ENCODE measurements at regions not wholly inside any gene's neighbourhood (a gene's known extent, or its start where the extent isn't known, plus 50 kb on each side); places are given as distances from the start of the nearest gene placed in this dataset.

DNA sequence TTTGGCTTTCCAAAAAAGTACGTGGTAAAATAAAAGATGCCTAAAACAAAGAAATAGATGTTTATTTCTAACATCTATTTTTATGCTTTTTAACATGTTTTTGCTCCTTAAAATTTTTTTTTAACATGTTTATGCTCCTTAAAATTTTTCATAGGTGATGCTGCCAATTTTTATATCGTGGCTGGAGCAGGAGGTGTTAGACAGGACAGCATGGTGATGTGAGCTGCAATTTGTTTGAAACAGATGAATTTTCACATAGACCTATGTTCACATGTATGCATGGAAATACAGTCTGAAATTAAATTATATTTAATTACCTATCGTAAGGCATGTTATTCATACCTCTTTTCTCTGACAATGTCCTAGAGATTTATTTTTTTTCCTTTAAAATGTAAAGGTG is 784.8 kb downstream of the EPHA7 start:
- WGBS = 45% methylated on average over 3 of the region's 3 CpGs

More for the DNA sequence above, 784.8 kb downstream of the EPHA7 start:
- Histone ChIP-seq H3K27ac (ENCODE audit: low read depth in 1 of 2, low read length in 2 of 2) (no peak overlapping the region), H3K9me3 (ENCODE audit: control insufficient read depth in 4 of 4, low read length in 3 of 4) (no peaks in the 10 kb centered on the region), H3K27me3 (ENCODE audit: control insufficient read depth in 4 of 4, insufficient read depth in 4 of 4, low read length in 3 of 4) (no peaks in the 10 kb centered on the region), H3K9ac (ENCODE audit: low read depth in 1 of 2, low read length in 2 of 2) (no peak overlapping the region), H3K36me3 (ENCODE audit: control insufficient read depth in 4 of 4, insufficient read depth in 3 of 4, low read depth in 1 of 4, low read length in 3 of 4) (no peaks in the 10 kb centered on the region), H3K4me1 (ENCODE audit: control insufficient read depth in 4 of 4, insufficient read depth in 4 of 4, low read length in 3 of 4) (no peaks in the 10 kb centered on the region), H3K4me3 (ENCODE audit: low read depth in 1 of 3, low read length in 3 of 3) (no peak overlapping the region)
- no peak for DNase-seq (ENCODE audit: low spot score)
- TF ChIP-seq FOXA1 (IDR thresholded peaks at IDR 0.05) (no peak), HNF4A (conservative IDR thresholded peaks at IDR 0.05) (no peak), SP1 (IDR thresholded peaks at IDR 0.05) (no peak), RXRA (IDR thresholded peaks at IDR 0.05) (no peak), RAD21 (IDR thresholded peaks at IDR 0.05) (no peak), MAX (IDR thresholded peaks at IDR 0.05) (no peak), CTCF (IDR thresholded peaks at IDR 0.05; ENCODE audit: low read depth, low read length, missing input control) (no peak), EGR1 (IDR thresholded peaks at IDR 0.05; ENCODE audit: low read depth in 2 of 2) (no peak), FOXA2 (IDR thresholded peaks at IDR 0.05) (no peak), HNF4G (IDR thresholded peaks at IDR 0.05) (no peak), JUND (IDR thresholded peaks at IDR 0.05) (no peak), GABPA (IDR thresholded peaks at IDR 0.05 in 1 of 2, conservative IDR thresholded peaks at IDR 0.05 in 1 of 2) (no peak), NR2F2 (IDR thresholded peaks at IDR 0.05) (no peak), ATF3 (IDR thresholded peaks at IDR 0.05) (no peak), TAF1 (conservative IDR thresholded peaks at IDR 0.05) (no peak)
- TF ChIP-seq, protein P1, sequence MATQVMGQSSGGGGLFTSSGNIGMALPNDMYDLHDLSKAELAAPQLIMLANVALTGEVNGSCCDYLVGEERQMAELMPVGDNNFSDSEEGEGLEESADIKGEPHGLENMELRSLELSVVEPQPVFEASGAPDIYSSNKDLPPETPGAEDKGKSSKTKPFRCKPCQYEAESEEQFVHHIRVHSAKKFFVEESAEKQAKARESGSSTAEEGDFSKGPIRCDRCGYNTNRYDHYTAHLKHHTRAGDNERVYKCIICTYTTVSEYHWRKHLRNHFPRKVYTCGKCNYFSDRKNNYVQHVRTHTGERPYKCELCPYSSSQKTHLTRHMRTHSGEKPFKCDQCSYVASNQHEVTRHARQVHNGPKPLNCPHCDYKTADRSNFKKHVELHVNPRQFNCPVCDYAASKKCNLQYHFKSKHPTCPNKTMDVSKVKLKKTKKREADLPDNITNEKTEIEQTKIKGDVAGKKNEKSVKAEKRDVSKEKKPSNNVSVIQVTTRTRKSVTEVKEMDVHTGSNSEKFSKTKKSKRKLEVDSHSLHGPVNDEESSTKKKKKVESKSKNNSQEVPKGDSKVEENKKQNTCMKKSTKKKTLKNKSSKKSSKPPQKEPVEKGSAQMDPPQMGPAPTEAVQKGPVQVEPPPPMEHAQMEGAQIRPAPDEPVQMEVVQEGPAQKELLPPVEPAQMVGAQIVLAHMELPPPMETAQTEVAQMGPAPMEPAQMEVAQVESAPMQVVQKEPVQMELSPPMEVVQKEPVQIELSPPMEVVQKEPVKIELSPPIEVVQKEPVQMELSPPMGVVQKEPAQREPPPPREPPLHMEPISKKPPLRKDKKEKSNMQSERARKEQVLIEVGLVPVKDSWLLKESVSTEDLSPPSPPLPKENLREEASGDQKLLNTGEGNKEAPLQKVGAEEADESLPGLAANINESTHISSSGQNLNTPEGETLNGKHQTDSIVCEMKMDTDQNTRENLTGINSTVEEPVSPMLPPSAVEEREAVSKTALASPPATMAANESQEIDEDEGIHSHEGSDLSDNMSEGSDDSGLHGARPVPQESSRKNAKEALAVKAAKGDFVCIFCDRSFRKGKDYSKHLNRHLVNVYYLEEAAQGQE (IDR thresholded peaks at IDR 0.05) = no peak
- TF ChIP-seq, protein P2, sequence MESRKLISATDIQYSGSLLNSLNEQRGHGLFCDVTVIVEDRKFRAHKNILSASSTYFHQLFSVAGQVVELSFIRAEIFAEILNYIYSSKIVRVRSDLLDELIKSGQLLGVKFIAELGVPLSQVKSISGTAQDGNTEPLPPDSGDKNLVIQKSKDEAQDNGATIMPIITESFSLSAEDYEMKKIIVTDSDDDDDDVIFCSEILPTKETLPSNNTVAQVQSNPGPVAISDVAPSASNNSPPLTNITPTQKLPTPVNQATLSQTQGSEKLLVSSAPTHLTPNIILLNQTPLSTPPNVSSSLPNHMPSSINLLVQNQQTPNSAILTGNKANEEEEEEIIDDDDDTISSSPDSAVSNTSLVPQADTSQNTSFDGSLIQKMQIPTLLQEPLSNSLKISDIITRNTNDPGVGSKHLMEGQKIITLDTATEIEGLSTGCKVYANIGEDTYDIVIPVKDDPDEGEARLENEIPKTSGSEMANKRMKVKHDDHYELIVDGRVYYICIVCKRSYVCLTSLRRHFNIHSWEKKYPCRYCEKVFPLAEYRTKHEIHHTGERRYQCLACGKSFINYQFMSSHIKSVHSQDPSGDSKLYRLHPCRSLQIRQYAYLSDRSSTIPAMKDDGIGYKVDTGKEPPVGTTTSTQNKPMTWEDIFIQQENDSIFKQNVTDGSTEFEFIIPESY (IDR thresholded peaks at IDR 0.05) = no peak

Data from liver (tissue), 8 donors.